Osteoblast (primary cell): ENCODE measurements at regions not wholly inside any gene's neighbourhood (a gene's known extent, or its start where the extent isn't known, plus 50 kb on each side); places are given as distances from the start of the nearest gene placed in this dataset.

Source experiments
- DNase-seq: peaks from one replicate; pipeline ENCODE4 v3.0.0; 2011; ENCODE audit warnings: low spot score, mixed read lengths; ENCODE audit not compliant: insufficient read length; ENCODE audit errors: missing footprints
- H2AFZ ChIP-seq: 2 replicates; pipeline ENCODE4 v1.6.0; 2011; ENCODE audit warnings: mild to moderate bottlenecking, low read length
- H3K27ac ChIP-seq: 2 replicates; pipeline ENCODE4 v1.5.1; 2011; ENCODE audit warnings: mild to moderate bottlenecking, low read depth, low read length, moderate library complexity
- H3K27me3 ChIP-seq: 2 replicates; pipeline ENCODE4 v1.6.0; 2012; ENCODE audit warnings: mild to moderate bottlenecking, control low read depth, inconsistent platforms, low read length, moderate library complexity; ENCODE audit not compliant: insufficient read depth
- H3K36me3 ChIP-seq: 2 replicates; pipeline ENCODE4 v1.5.1; 2011; ENCODE audit warnings: mild to moderate bottlenecking, low read length, control low read depth, moderate library complexity; ENCODE audit not compliant: insufficient read depth
- H3K4me1 ChIP-seq: 2 replicates; pipeline ENCODE4 v1.5.1; 2011; ENCODE audit warnings: mild to moderate bottlenecking, low read length, control low read depth, moderate library complexity; ENCODE audit not compliant: insufficient read depth
- H3K4me2 ChIP-seq: 2 replicates; pipeline ENCODE4 v1.6.0; 2011; ENCODE audit warnings: mild to moderate bottlenecking, low read length; ENCODE audit not compliant: insufficient read depth
- H3K4me3 ChIP-seq: fragments of 200-600 bp; sonication (generic); 3 replicates; pipeline ENCODE4 v1.5.1; 2012; ENCODE audit warnings: mild to moderate bottlenecking, low read length, inconsistent platforms; ENCODE audit not compliant: insufficient read depth
- H3K79me2 ChIP-seq: 2 replicates; pipeline ENCODE4 v1.6.0; 2012; ENCODE audit warnings: mild to moderate bottlenecking, low read length, control low read depth, inconsistent platforms; ENCODE audit not compliant: insufficient read depth
- H3K9me3 ChIP-seq: 2 replicates; pipeline ENCODE4 v1.5.1; 2011; ENCODE audit warnings: low read depth, low read length, control low read depth
- H4K20me1 ChIP-seq: 2 replicates; pipeline ENCODE4 v1.6.0; 2012; ENCODE audit warnings: mild to moderate bottlenecking, low read length, control low read depth; ENCODE audit not compliant: insufficient read depth
- CTCF ChIP-seq: IDR thresholded peaks from 2 replicates; pipeline ENCODE4 v1.5.1; 2011; ENCODE audit warnings: mild to moderate bottlenecking, low read depth, low read length, moderate library complexity; ENCODE audit errors: extremely low read depth

- Histone ChIP-seq H3K4me3 (no peak overlapping the region), H3K27ac (no peak overlapping the region), H3K79me2 (no peaks in the 10 kb centered on the region), H3K36me3 (no peaks in the 10 kb centered on the region), H3K4me2 (no peak overlapping the region), H3K4me1 (no peaks in the 10 kb centered on the region), H4K20me1 (no peaks in the 10 kb centered on the region), H3K9me3 (no peaks in the 10 kb centered on the region), H3K27me3 (no peaks in the 10 kb centered on the region), H2AFZ (no peak overlapping the region)
- DNase-seq: no peak
- no peak for TF ChIP-seq CTCF
These were observed 244.9 kb upstream of the KLF6 start for GRCh38 chr10:4029866-4030265.

GRCh38 chr10:4028854-4029583, 244.0 kb upstream of the KLF6 start:
- H3K27me3 ChIP-seq: no peaks in the 10 kb centered on the region
- no peaks in the 10 kb centered on the region for H3K4me1 ChIP-seq
- H3K79me2 ChIP-seq: no peaks in the 10 kb centered on the region
- no peaks in the 10 kb centered on the region for H3K9me3 ChIP-seq
- no peak overlapping the region for H3K27ac ChIP-seq
- DNase-seq: no peak
- no peak for TF ChIP-seq CTCF
- H3K36me3 ChIP-seq: no peaks in the 10 kb centered on the region
- no peak overlapping the region for H3K4me3 ChIP-seq
- no peak overlapping the region for H2AFZ ChIP-seq
- H3K4me2 ChIP-seq: no peak overlapping the region
- H4K20me1 ChIP-seq: no peaks in the 10 kb centered on the region

DNA sequence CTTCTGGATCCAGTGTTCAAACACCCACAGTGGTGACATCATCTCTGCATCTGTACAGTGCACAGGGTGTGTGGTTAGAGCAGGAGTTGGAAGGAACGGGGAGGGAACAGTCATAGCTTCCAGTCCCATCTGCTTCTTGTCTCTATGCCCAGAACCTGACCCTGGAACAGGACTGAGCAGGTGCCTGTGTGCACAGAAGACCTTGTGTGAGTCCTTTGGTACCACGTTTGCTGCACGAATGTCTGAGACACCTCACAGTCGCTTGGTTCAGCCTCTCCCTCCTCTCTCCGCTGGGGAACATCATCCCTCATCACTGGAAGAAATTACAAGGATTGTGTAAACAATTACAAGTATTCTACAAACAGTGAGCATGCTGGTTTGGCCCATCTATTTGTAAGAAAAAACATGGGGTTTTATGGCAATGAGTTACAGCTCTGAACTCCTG, 243.0 kb upstream of the KLF6 start:
- no peak for TF ChIP-seq CTCF
- H3K9me3 ChIP-seq: no peaks in the 10 kb centered on the region
- H3K4me2 ChIP-seq: no peak overlapping the region
- no peak overlapping the region for H2AFZ ChIP-seq
- no peak for DNase-seq
- no peak overlapping the region for H3K4me3 ChIP-seq
- no peak overlapping the region for H3K27ac ChIP-seq
- no peaks in the 10 kb centered on the region for H3K36me3 ChIP-seq
- H3K79me2 ChIP-seq: no peaks in the 10 kb centered on the region
- H3K4me1 ChIP-seq: no peaks in the 10 kb centered on the region
- H4K20me1 ChIP-seq: no peaks in the 10 kb centered on the region
- no peaks in the 10 kb centered on the region for H3K27me3 ChIP-seq

- no peaks in the 10 kb centered on the region for H3K79me2 ChIP-seq
- no peaks in the 10 kb centered on the region for H3K27me3 ChIP-seq
- H2AFZ ChIP-seq: no peak overlapping the region
- H3K36me3 ChIP-seq: no peaks in the 10 kb centered on the region
- H3K4me2 ChIP-seq: no peak overlapping the region
- H3K4me1 ChIP-seq: no peaks in the 10 kb centered on the region
- no peak overlapping the region for H3K27ac ChIP-seq
- no peaks in the 10 kb centered on the region for H3K9me3 ChIP-seq
- no peak for DNase-seq
- H4K20me1 ChIP-seq: no peaks in the 10 kb centered on the region
- no peak overlapping the region for H3K4me3 ChIP-seq
- no peak for TF ChIP-seq CTCF
These were observed 240.3 kb upstream of the KLF6 start for GRCh38 chr10:4025339-4025738.
